OCI-LY7 (cell line): ENCODE measurements at regions not wholly inside any gene's neighbourhood (a gene's known extent, or its start where the extent isn't known, plus 50 kb on each side); places are given as distances from the start of the nearest gene placed in this dataset.

Experiments used
- EZH2phosphoT487 ChIP-seq: fragments of 200-600 bp; sonication (generic); IDR thresholded peaks from 2 replicates; pipeline ENCODE4 v1.6.1; 2018; ENCODE audit warnings: low read depth, borderline replicate concordance, mild to moderate bottlenecking, mixed run types, antibody characterized with exemption, low read length, moderate library complexity, mixed read lengths
- TF ChIP-seq, protein P1 (sequence below): fragments of 200-600 bp; sonication (generic); conservative IDR thresholded peaks from 2 replicates; pipeline ENCODE4 v1.5.1; 2014; ENCODE audit warnings: mild to moderate bottlenecking, antibody characterized with exemption, low read length, moderate library complexity, mixed read lengths

DNA sequence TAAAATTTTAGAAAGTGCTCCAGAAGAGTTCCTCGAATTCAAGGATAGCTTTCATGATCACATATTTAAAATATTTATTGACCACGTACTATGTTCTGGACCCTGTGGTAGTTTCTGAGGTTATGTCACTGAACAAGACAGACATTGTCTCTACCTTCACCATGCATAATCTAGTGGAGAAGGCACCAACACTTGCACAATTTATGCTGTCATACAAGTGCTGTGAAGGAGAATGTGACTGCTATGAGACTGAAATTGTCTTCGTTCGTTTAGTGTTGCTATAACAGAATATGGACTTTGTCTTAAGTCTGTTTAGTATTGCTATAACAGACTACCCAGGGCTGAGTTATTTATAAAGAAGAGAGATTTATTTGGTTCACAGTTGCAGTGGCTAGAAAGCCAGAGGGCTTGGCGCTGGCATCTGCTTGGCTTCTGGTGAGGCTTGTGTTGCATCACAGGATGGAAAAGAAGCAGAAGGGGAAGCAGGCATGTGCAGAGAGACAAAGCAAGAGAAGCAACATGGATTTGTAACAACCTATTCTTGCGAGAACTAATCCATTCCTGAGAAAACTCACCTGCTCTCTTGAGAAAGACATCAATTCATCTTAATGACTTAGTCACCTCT, 50.0 kb upstream of the RFX8 start:
- TF ChIP-seq, protein P1, sequence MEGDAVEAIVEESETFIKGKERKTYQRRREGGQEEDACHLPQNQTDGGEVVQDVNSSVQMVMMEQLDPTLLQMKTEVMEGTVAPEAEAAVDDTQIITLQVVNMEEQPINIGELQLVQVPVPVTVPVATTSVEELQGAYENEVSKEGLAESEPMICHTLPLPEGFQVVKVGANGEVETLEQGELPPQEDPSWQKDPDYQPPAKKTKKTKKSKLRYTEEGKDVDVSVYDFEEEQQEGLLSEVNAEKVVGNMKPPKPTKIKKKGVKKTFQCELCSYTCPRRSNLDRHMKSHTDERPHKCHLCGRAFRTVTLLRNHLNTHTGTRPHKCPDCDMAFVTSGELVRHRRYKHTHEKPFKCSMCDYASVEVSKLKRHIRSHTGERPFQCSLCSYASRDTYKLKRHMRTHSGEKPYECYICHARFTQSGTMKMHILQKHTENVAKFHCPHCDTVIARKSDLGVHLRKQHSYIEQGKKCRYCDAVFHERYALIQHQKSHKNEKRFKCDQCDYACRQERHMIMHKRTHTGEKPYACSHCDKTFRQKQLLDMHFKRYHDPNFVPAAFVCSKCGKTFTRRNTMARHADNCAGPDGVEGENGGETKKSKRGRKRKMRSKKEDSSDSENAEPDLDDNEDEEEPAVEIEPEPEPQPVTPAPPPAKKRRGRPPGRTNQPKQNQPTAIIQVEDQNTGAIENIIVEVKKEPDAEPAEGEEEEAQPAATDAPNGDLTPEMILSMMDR = no peak
- no peak for TF ChIP-seq EZH2phosphoT487
